ENCODE measurements at regions not wholly inside any gene's neighbourhood (a gene's known extent, or its start where the extent isn't known, plus 50 kb on each side); places are given as distances from the start of the nearest gene placed in this dataset.

DNA sequence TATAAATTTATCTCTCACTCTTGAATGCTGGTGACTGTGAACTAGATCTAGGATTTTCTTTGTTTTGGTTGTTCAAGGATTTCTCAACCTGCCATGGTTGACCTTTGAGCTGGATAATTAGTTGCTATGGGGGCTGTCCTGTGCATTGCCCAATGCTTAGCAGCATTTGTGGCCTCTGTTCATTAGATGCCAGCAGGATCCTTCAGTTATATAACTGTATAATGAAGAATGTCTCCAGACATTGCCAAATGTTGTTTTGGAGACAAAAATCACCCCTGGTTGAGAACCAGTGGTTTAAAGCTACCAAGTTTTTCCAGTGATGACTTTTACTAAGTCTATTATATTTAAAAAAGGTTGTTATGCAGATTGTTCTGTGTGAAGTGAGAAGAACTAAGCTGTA, 147.9 kb upstream of the STXBP6 start:
- TF ChIP-seq EP300 (IDR thresholded peaks at IDR 0.05) (no peak), POLR2A (IDR thresholded peaks at IDR 0.05; ENCODE audit: low read depth) (no peak), POLR2AphosphoS5 (IDR thresholded peaks at IDR 0.05) (no peak)
- TF ChIP-seq, protein P1, sequence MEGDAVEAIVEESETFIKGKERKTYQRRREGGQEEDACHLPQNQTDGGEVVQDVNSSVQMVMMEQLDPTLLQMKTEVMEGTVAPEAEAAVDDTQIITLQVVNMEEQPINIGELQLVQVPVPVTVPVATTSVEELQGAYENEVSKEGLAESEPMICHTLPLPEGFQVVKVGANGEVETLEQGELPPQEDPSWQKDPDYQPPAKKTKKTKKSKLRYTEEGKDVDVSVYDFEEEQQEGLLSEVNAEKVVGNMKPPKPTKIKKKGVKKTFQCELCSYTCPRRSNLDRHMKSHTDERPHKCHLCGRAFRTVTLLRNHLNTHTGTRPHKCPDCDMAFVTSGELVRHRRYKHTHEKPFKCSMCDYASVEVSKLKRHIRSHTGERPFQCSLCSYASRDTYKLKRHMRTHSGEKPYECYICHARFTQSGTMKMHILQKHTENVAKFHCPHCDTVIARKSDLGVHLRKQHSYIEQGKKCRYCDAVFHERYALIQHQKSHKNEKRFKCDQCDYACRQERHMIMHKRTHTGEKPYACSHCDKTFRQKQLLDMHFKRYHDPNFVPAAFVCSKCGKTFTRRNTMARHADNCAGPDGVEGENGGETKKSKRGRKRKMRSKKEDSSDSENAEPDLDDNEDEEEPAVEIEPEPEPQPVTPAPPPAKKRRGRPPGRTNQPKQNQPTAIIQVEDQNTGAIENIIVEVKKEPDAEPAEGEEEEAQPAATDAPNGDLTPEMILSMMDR (IDR thresholded peaks at IDR 0.05): no peak
- H3K36me3 ChIP-seq: no peaks in the 10 kb centered on the region
- no peak overlapping the region for H3K4me3 ChIP-seq
- DNase-seq (ENCODE audit: extremely low spot score): no peak
- H3K27ac ChIP-seq (replicated peaks in 1 of 4): no peak overlapping the region
- intact Hi-C loops (cut with DNase I): no loop called here
- no peaks in the 10 kb centered on the region for H3K9me3 ChIP-seq
- no peaks in the 10 kb centered on the region for H3K27me3 ChIP-seq
- H3K4me1 ChIP-seq: no peaks in the 10 kb centered on the region

DNA sequence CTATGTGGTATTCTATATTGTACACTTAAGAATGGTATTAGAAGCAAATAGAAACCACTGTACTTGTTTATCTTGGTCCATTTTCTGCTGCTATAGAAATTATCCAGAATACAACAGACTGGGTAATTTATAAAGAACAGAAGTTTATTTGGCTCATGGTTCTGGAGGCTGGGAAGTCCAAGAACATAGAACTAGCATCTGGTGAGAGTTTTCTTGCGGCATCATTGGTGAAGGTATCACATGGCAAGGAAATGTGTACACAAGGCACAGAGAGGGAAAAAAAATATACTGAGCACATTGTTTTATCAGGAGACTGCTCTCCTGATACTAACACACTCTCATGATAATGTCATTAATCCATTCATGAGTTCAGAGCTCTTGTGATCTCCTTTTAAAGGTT, 130.3 kb upstream of the STXBP6 start:
- H3K9me3 ChIP-seq: peaks cover 0 to 20% (median 0%) of the 10 kb centered on the region in 4 donors
- H3K27me3 ChIP-seq: no peaks in the 10 kb centered on the region
- no peak overlapping the region for H3K4me3 ChIP-seq
- DNase-seq (ENCODE audit: extremely low spot score): no peak
- H3K36me3 ChIP-seq: no peaks in the 10 kb centered on the region
- H3K27ac ChIP-seq (replicated peaks in 1 of 4): no peak overlapping the region
- TF ChIP-seq, protein P1 (IDR thresholded peaks at IDR 0.05): no peak
- no peak for TF ChIP-seq POLR2A (IDR thresholded peaks at IDR 0.05; ENCODE audit: low read depth)
- TF ChIP-seq POLR2AphosphoS5 (IDR thresholded peaks at IDR 0.05): no peak
- no peak for TF ChIP-seq EP300 (IDR thresholded peaks at IDR 0.05)
- H3K4me1 ChIP-seq: no peaks in the 10 kb centered on the region
- intact Hi-C loops (cut with DNase I): no loop called here
- WGBS: 86% methylated on average over 1 of the region's 1 CpG

DNA sequence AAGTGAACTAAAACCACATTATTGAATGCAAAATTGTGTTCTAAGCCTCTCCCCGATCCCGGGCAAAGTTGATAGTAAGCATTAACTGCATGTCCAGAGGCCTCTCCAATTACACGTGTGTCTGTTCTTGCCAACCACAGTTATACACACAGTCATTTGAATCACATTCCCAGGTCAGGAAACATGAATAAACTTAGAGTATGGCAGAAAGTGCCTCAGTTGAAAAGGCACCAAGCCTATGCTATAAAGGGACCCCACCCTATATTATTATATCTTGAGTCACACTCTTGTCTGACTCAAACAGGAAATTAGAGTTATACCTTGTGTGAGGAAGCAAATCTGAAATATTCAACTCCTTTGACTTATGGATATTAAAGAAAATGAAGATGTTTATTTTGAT, 128.3 kb upstream of the STXBP6 start:
- H3K9me3 ChIP-seq: peaks cover 0 to 9% (median 0%) of the 10 kb centered on the region in 4 donors
- intact Hi-C loops (cut with DNase I): no loop called here
- TF ChIP-seq EP300 (IDR thresholded peaks at IDR 0.05): no peak
- no peak for TF ChIP-seq POLR2A (IDR thresholded peaks at IDR 0.05; ENCODE audit: low read depth)
- no peaks in the 10 kb centered on the region for H3K27me3 ChIP-seq
- H3K4me3 ChIP-seq: no peak overlapping the region
- no peaks in the 10 kb centered on the region for H3K36me3 ChIP-seq
- DNase-seq (ENCODE audit: extremely low spot score): no peak
- H3K4me1 ChIP-seq: no peaks in the 10 kb centered on the region
- no peak overlapping the region for H3K27ac ChIP-seq (replicated peaks in 1 of 4)
- WGBS: 68% methylated on average over 3 of the region's 3 CpGs

DNA sequence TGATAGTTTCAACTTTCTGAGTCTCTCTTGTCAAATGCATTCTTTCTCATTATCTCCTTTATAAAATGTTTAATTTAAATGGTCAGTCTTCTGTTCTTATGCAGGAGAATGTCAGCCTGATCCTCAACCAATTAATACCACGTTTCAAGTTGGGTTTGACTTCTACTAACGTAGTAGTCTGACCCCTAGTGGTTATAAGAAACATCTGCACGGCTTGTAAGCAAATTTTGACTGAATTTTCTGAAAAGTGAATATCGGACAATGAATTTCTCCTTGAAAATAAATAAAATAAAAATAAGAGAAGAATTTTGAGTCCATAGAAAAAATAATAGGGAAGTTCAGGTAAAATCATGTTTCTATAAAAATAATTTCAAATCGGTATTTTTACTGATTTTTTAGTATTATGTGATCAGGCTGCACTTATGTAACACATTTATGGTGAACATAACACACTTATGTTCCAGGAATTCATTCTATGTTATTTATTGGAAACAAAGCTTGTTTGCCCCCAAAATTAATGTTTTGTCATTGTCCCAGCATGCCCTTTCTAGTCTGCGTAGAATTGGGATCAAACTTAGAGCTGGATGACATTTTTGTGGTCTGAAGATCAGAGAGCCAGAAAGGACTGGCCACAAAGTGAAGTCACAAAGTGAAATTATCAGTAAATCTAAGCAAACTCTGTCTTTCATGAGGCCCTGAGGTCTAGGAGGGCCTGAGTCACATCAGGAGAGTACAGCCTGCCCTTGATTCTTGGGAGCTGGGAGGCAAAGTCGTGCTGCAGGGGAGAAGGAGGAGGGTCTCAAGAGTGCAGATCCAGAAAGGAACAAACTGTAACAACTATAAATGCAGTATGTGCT, 101.2 kb upstream of the STXBP6 start:
- DNase-seq (ENCODE audit: extremely low spot score): no peak
- Histone ChIP-seq H3K27ac (replicated peaks in 1 of 4) (no peak overlapping the region), H3K36me3 (no peaks in the 10 kb centered on the region), H3K9me3 (no peaks in the 10 kb centered on the region), H3K27me3 (no peaks in the 10 kb centered on the region), H3K4me3 (no peak overlapping the region), H3K4me1 (no peaks in the 10 kb centered on the region)
- 29% methylated on average over 7 of the region's 7 CpGs for WGBS
- no peak for TF ChIP-seq POLR2A (IDR thresholded peaks at IDR 0.05; ENCODE audit: low read depth)
- TF ChIP-seq, protein P1 (IDR thresholded peaks at IDR 0.05): peak; percentile 77 to 85 (median 84)
- intact Hi-C loops (cut with DNase I): loop anchor here (5.0 kb wide), 2 partner anchors 414 to 439 kb away; no protein-coding TSS in a partner anchor

DNA sequence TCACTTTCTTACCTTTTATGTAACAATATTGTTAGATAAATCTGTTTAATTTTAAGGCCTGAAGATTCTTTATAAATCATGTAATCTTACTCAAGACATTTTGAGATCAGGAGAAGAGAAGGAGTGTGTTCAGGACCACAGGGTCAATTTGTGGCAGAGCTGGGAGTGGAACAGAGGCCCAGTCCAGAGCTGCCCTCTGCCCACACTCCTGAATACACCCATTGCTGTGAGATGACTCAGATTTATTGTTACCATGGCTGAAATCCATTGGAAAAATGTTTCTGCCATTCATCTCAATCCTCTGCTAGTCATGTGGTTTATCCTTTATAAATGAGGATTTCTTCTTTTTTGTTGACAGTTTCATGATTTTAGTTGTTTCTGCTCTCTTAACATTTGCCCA, 100.5 kb upstream of the STXBP6 start:
- no peak for DNase-seq (ENCODE audit: extremely low spot score)
- intact Hi-C loops (cut with DNase I): loop anchor here (5.0 kb wide), 2 partner anchors 413 to 438 kb away; no protein-coding TSS in a partner anchor

More for the DNA sequence above, 100.5 kb upstream of the STXBP6 start:
- H3K4me3 ChIP-seq: no peak overlapping the region
- no peaks in the 10 kb centered on the region for H3K36me3 ChIP-seq
- H3K27ac ChIP-seq (replicated peaks in 1 of 4): no peak overlapping the region
- TF ChIP-seq EP300 (IDR thresholded peaks at IDR 0.05) (no peak), POLR2A (IDR thresholded peaks at IDR 0.05; ENCODE audit: low read depth) (no peak), POLR2AphosphoS5 (IDR thresholded peaks at IDR 0.05) (no peak)
- TF ChIP-seq, protein P1 (IDR thresholded peaks at IDR 0.05): no peak
- H3K9me3 ChIP-seq: no peaks in the 10 kb centered on the region
- H3K27me3 ChIP-seq: no peaks in the 10 kb centered on the region
- no peaks in the 10 kb centered on the region for H3K4me1 ChIP-seq

Measured in esophagus muscularis mucosa (tissue), 4 donors.